ENCODE measurements at regions not wholly inside any gene's neighbourhood (a gene's known extent, or its start where the extent isn't known, plus 50 kb on each side); places are given as distances from the start of the nearest gene placed in this dataset.

DNA sequence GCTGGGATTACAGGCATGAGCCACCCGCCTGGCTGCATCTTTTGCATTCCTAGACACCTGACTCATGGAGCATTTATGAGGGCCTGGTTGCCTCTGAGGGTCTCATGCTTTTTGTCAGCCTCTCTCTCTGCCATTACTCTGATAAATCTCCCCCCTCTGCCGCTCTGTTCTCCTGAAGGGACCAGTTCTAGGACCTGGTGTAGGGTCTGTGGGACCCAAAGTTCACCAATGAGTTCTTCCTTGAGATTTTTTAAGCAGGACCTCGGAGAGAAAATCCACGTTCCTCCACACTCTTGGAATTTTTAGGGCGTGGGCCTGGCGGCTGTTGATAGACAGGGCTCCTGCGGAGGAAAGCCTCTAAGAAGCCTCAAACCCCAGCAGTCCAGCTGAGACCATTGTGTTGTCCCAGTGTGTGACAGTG, 91.9 kb upstream of the ERRFI1 start:
- TF ChIP-seq, protein P1, sequence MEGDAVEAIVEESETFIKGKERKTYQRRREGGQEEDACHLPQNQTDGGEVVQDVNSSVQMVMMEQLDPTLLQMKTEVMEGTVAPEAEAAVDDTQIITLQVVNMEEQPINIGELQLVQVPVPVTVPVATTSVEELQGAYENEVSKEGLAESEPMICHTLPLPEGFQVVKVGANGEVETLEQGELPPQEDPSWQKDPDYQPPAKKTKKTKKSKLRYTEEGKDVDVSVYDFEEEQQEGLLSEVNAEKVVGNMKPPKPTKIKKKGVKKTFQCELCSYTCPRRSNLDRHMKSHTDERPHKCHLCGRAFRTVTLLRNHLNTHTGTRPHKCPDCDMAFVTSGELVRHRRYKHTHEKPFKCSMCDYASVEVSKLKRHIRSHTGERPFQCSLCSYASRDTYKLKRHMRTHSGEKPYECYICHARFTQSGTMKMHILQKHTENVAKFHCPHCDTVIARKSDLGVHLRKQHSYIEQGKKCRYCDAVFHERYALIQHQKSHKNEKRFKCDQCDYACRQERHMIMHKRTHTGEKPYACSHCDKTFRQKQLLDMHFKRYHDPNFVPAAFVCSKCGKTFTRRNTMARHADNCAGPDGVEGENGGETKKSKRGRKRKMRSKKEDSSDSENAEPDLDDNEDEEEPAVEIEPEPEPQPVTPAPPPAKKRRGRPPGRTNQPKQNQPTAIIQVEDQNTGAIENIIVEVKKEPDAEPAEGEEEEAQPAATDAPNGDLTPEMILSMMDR (conservative IDR thresholded peaks at IDR 0.05; ENCODE audit: low read depth, low read length): no peak
- no peak overlapping the region for H3K4me3 ChIP-seq (ENCODE audit: low read depth, low read length)
- DNase-seq (ENCODE audit: low read depth): no peak

DNA sequence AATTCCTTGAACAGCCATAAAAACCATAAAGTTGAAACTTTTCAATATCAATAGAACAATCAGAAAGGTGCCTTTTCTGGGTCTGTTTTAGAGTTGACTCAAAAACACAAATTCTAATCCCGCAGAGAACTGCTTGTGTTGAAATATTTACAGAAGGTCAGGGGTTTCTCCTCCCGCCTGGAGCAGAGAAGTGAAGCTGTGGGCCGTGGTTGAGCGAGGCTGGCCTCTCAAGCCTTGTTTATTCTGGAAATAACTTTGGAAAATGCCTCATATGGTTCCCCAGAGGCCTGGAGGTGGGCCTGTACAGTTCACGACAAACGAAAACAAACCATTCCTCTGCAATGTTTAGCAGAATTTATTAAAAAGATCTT, 90.8 kb upstream of the ERRFI1 start:
- TF ChIP-seq, protein P1 (conservative IDR thresholded peaks at IDR 0.05; ENCODE audit: low read depth, low read length): no peak
- peak; percentile 95 for DNase-seq (ENCODE audit: low read depth)
- H3K4me3 ChIP-seq (ENCODE audit: low read depth, low read length): no peak overlapping the region

DNA sequence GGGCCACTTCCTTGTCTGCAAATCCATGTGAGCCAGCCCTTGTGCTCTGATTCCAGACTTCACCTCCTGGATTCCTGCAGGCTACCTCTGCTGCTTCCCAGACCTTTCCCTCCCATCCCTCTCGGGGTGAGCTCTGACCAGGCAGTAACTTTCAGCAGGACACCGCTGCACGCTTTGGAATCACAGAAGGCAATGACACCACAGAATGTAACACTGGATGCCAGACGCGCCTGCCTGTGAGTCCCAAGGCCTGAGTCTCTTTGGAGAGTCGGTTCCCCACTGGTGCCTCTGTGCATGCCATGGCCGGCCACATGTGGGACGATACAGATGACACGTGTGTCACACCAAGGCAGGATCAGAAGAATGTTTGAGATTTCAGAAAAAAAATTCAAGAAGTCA, 89.7 kb upstream of the ERRFI1 start:
- no peak overlapping the region for H3K4me3 ChIP-seq (ENCODE audit: low read depth, low read length)
- TF ChIP-seq, protein P1 (conservative IDR thresholded peaks at IDR 0.05; ENCODE audit: low read depth, low read length): no peak
- no peak for DNase-seq (ENCODE audit: low read depth)

DNA sequence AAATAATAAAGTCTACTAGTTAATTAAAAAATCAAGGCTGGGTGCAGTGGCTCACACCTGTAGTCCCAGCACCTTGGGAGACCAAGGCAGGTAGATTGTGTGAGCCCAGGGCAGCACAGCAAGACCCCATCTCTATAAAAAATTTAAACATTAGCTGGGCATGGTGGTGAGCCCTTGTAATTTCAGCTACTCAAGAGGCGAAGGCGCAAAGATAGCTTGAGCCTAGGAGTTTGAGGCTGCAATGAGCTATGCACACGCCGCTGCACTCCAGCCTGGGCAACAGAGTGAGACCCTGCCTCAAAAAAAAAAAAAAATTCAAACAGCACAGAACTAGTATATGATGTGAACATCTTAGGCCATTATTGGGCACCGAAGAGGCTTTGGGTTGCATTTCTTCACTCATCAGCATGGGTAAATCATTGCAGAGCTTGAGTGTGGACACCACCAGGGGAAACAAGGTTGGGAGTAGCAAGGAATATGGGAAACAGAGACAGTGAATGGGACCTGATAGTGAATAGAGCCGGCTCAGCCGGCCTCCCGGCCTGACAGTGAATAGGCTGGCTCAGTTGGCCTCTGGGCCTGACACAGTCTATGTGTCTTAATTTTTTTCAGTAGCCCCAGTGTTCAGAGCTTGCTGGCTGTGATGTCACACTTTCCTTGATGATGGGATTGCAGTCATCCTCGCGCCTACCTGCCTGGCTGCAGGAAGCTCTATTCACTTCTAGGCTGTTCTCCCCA, 89.1 kb upstream of the ERRFI1 start:
- TF ChIP-seq, protein P1 (conservative IDR thresholded peaks at IDR 0.05; ENCODE audit: low read depth, low read length): no peak
- DNase-seq (ENCODE audit: low read depth): no peak
- no peak overlapping the region for H3K4me3 ChIP-seq (ENCODE audit: low read depth, low read length)

DNA sequence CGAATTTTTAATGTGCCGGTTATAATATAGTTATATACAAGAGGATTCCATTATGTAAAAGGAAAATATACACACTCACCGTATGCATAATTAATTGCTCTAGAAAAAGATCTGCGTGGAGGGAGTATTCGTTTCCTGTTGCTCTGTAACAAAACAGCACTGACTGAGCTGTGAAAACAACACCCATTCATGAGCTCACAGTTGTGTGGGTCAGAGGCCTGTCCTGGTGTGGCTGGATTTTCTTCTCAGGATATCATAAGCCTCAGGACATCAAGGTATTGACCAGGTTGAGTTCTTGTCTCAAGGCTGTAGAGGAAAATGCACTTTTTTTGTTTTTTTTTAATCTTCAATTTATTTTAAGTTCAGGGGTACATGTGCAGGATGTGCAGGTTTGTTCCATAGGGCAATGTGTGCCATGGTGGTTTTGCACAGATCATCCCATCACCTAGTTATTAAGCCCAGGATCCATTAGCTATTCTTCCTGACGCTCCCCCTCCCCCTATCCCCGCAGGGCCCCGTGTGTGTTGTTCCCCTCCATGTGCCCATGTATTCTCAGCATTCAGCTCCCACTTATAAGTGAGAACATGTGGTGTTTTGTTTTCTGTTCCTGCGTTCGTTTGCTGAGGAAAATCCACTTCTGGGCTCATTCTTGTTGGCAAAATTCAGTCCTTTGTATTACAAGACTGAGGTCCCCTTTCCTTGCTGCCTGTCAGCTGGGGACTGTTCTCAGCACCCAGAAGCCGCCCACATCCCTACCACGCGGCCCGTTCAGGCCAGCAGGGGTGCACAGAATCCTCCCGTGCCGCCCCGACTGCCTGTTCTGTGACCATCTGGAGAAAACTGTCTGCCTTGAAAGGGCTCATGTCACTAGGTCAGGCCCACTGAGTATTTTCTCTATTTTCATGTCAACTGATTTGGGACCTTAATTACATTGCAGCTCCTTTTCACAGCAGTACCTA, 87.4 kb upstream of the ERRFI1 start:
- TF ChIP-seq, protein P1 (conservative IDR thresholded peaks at IDR 0.05; ENCODE audit: low read depth, low read length): no peak
- H3K4me3 ChIP-seq (ENCODE audit: low read depth, low read length): no peak overlapping the region
- DNase-seq (ENCODE audit: low read depth): peak; percentile 68

DNA sequence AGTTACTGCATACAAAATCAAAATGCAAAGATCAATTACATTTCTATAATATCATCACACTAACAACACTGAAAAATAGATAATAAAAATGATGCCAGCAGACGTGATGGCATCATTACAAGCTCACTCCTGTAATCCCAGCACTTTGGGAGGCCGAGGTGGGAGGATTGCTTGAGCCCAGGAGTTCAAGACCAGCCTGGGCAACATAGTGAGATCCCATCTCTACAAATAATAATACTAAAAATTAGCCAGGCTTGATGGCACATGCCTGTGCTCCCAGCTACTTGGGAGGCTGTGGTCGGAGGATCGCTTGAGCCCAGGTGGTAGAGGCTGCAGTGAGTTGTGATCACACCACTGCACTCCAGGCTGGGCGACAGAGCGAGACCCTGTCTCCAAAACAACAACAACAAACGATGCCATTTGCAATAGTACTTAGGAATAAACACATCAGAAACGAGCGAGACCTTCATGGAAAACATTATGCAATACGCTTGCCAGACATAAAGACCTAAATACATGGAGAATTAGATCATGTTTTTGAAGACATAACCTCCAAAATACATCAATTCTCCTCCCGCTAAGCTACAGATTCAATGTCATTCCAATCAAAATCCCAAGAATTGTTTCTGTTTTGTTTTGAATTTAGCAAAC, 86.6 kb upstream of the ERRFI1 start:
- TF ChIP-seq, protein P1 (conservative IDR thresholded peaks at IDR 0.05; ENCODE audit: low read depth, low read length): no peak

More for the DNA sequence above, 86.6 kb upstream of the ERRFI1 start:
- H3K4me3 ChIP-seq (ENCODE audit: low read depth, low read length): no peak overlapping the region
- DNase-seq (ENCODE audit: low read depth): no peak
